Inferior parietal cortex (tissue), 1 donor: ENCODE measurements at regions not wholly inside any gene's neighbourhood (a gene's known extent, or its start where the extent isn't known, plus 50 kb on each side); places are given as distances from the start of the nearest gene placed in this dataset.
"Not testable (repeated sequence)": the region's sequence is repeated elsewhere in the genome, so short reads cannot be mapped to it uniquely, and the experiment has no call there.

Source experiments
- DNase-seq: peaks from one replicate; pipeline ENCODE4 v3.0.0-alpha.2; 2016; ENCODE audit errors: extremely low spot score

GRCh38 chr6:54564188-54564587, 255.9 kb downstream of the TINAG start:
- DNase-seq = not testable (repeated sequence)

- DNase-seq = no peak
Observed at GRCh38 chr6:54574671-54575070, 266.4 kb downstream of the TINAG start.

DNA sequence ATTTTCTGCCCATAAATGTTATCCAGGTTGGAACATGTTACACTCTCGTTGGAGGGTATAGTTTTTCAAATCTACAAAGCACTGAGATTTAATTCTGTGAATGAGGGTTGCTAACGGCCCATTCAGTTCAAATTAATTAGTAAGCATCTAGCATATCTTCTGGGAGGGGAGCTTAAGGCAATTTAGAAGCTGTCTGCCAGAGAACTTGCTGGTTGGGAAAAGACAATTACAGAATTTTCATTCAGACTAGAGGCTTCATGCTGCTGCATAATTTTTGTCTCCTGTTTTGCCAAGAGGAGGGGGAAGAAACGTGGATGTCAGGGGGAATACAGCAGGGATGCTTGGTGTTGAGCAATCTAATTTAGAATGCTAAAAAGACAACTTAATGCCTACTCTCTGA, 268.3 kb upstream of the FAM83B start:
- DNase-seq = no peak

- no peak for DNase-seq
Observed at GRCh38 chr6:54579011-54579410, 267.6 kb upstream of the FAM83B start.

GRCh38 chr6:54586251-54586650, 260.3 kb upstream of the FAM83B start:
- DNase-seq = no peak

- DNase-seq = no peak
Observed at GRCh38 chr6:54587277-54587676, 259.3 kb upstream of the FAM83B start.

DNA sequence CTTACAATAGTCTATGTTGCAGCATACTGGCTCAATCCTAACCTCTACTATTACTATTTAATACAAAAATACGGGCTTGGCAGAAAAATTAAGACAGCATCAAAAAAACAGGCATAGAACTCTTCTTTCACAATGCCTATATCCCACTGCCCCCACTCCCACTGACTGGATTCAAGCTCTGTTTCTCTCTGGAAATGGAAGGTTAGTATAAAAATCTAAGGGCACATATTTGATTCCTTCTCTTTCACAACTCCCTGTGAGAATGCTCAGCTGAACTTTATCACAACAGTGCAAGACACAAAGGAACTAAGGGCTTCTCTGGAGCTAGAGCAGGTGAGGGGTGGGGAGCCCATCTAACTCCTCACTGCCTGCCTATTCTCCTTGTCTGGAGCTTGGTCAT, 258.4 kb upstream of the FAM83B start:
- no peak for DNase-seq

DNA sequence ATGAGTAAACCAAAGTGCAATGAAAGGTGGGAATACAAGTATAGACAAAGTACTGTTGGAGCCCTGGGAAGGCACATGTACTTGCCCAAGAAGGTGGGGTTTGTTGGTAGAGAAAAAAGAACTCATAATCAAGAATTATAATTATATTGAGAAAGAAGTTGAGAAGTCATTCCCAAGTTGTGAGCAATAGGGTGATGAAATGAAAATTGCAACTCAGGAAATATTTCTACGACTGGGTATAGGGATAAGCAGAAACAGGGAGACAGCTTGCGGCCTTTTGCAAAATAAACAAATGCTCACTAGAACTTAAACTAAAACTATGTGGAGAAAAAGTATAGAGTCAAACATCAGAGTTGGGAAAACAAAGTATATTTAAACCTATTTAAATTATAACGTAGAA, 250.7 kb upstream of the FAM83B start:
- DNase-seq = no peak

- DNase-seq = no peak
Observed at GRCh38 chr6:54598787-54599313, 247.7 kb upstream of the FAM83B start.

GRCh38 chr6:54601600-54602300, 244.8 kb upstream of the FAM83B start:
- no peak for DNase-seq

GRCh38 chr6:54602591-54602990, 244.0 kb upstream of the FAM83B start:
- DNase-seq = no peak

GRCh38 chr6:54609981-54610380, 236.6 kb upstream of the FAM83B start:
- DNase-seq = no peak

- no peak for DNase-seq
Observed at GRCh38 chr6:54613596-54613995, 233.0 kb upstream of the FAM83B start.

- DNase-seq = no peak
Observed at GRCh38 chr6:54614499-54615195, 231.9 kb upstream of the FAM83B start.

DNA sequence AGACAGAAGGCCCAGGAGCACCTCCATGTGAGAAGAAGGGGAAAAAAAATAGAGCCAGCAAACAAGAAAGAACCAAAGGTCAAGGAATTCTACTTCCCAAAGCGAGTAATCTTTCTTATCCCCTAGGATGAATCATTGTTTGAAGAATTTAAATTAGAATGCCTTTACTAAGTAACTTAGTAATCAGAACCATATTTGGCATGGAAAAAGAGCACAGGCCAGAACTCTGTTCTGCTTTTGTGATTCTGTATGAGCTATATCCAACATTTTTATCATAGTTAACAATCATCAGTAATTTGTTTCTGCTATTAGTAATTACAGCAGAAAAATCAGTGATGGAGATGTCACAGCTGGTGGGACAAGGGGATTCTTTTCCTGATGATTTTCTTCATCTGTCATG, 228.8 kb upstream of the FAM83B start:
- no peak for DNase-seq

- no peak for DNase-seq
Observed at GRCh38 chr6:54618572-54618971, 228.0 kb upstream of the FAM83B start.

DNA sequence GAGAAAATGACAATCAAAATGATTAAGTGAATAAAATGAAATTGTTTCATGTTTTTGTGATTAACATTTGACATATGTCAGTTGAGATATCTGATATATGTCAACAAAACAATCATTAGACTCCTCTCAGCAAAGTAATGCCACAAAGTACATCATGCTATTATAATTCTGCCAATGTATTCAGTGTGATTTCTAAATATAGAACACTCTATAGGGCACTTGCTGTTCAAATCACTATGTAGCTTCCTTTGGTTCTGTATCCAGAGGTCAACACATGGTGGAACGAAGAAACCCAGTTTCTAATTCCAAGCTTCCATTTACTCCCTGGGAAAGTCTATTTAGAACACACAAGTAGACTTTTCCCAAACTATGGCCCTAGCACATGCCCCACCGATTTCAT, 227.5 kb upstream of the FAM83B start:
- no peak for DNase-seq

- DNase-seq = no peak
Observed at GRCh38 chr6:54621285-54621684, 225.3 kb upstream of the FAM83B start.

DNA sequence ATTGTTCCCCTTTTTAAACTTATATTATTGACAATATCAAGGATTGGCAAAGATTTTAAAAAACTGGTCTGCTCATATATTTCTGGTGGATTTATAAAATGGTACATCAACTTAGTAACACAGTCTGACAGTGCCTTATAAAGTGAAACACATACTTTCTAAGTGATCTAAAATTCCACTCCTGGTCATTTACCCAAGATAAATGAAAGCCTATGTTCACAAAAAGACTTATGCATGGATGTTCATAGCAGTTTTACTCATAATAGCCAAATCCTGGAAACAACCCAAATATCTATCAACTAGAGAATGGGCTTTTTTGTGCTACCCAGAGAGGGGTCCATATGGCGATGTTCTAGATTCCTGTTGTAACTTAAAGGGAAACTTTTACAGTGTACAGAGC, 222.4 kb upstream of the FAM83B start:
- no peak for DNase-seq

GRCh38 chr6:54624779-54625178, 221.8 kb upstream of the FAM83B start:
- DNase-seq = no peak

DNA sequence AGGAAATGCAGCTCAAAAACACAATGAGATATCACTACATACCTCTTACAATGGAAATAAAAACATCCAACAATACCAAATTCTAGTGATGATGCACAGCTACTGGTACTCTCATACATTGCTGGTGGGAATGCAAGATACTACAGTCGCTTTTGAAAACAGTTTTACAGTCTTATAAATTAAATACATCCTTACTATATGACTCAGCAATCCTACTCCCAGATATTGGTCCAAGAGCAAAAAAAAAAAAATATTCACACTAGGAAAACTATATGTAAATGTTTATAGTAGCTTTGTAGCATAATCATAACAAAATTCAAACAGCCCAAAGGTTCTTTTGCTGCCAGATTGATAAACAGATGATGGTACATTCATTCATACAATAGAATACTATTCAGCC, 217.4 kb upstream of the FAM83B start:
- DNase-seq = no peak

DNA sequence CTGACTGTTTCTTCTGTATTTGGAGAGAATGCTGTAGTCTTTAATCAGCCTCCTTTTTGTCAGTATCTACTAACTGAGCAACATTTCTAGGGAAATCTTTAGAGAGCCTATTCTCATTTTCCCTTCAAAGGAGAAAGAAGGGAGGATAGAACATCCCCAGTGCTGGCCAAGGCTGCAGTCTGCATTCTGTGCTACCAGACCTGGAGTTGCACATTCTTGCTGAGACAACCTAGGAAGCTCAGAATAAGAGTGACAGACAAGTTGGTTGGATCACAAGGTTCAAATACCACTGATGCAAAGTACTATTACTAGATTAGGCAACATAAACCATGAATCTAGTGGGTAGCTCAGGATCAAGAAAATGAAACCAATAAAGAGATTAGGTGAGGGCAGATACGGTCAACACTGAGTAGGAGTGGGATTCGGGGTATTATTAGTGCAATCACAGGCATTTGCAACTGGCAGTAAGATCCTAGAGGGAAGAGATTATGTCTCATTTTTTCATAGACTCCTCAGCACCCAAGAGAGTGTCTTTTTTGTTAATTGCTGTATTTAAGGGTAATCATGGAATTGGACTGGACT, 213.5 kb upstream of the FAM83B start:
- no peak for DNase-seq

DNA sequence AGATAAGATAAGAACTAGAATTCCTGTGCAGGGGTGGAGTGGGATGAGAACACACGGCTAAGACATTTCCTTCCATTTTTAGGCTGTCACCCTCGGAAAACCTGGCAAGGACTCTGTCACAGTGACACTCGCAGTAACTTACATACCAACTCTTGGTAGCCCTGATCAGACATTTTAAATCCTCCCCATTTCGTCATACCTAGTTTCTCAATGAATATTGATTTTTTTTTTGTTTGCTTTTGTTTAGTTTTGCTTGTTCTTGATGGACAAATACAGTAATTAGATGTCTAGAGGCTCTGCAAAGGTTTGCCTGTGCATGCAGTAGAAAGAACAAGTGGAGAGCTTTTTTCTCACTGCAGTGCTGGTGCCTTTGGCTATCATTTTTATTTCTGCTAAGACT, 213.0 kb upstream of the FAM83B start:
- DNase-seq = no peak
